ENCODE measurements at regions not wholly inside any gene's neighbourhood (a gene's known extent, or its start where the extent isn't known, plus 50 kb on each side); places are given as distances from the start of the nearest gene placed in this dataset.

DNA sequence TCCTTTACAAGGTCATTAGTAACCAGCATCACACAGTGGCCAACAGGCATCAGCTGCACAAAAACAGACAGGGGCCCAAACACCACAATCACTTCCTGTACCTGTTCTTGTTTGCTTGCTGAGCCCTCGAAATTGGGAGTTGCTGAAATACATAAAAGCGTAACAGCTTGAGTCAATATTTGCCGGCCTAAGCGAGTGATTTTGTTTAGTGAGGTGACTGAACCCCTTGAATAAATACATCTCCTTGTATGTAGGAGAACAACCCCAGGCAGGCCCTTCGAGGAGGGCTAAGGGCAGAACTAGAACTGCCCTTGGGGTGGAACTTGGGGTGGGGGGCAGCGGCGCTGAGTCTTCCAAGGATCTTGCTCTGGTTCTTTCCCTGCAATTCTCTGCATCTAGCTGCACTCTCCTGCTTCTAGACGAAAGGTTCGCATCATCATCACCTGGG is 502.5 kb downstream of the RASEF start:
- no peak for TF ChIP-seq CTCF (IDR thresholded peaks at IDR 0.05; ENCODE audit: low read depth, low read length)
- no peak overlapping the region for H3K4me3 ChIP-seq (ENCODE audit: low read depth, low read length)

DNA sequence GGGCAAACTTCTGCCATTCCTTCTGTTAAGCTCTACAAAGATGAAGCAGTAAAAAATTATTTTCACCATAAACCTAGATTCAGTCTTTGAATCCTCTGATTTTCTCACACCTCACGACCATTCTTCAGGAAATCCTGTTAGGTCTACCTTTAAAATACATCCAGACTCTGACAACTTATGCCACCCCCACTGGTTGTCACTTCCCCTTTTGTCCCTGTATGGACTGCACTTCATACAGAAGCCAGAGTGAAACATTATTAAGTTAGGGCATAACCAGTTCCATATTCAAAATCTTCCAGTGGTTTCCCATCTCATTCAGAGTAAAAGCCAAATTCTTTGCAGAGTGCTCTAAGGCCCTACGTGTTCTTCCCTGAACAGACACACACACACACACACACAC is 499.8 kb downstream of the RASEF start:
- no peak for TF ChIP-seq CTCF (IDR thresholded peaks at IDR 0.05; ENCODE audit: low read depth, low read length)

DNA sequence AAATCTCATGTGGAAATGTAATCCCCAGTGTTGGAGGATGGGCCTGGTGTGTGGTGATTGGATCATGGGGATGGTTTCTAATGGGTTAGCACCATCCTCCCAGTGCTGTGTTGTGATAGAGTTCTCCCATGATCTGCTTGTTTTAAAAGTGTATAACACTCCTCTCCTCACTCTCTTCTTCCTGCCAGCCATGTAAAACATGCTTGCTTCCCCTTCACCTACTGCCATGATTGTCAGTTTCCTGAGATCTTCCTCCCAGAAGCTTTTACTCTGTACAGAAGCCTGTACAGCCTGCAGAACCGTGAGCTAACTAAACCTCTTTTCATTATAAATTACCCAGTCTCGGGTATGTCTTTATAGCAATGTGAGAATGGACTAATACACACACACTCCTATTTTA is 499.1 kb downstream of the RASEF start:
- no peak for TF ChIP-seq CTCF (IDR thresholded peaks at IDR 0.05; ENCODE audit: low read depth, low read length)
- no peak overlapping the region for H3K4me3 ChIP-seq (ENCODE audit: low read depth, low read length)

More for the DNA sequence above, 499.8 kb downstream of the RASEF start:
- no peak overlapping the region for H3K4me3 ChIP-seq (ENCODE audit: low read depth, low read length)

DNA sequence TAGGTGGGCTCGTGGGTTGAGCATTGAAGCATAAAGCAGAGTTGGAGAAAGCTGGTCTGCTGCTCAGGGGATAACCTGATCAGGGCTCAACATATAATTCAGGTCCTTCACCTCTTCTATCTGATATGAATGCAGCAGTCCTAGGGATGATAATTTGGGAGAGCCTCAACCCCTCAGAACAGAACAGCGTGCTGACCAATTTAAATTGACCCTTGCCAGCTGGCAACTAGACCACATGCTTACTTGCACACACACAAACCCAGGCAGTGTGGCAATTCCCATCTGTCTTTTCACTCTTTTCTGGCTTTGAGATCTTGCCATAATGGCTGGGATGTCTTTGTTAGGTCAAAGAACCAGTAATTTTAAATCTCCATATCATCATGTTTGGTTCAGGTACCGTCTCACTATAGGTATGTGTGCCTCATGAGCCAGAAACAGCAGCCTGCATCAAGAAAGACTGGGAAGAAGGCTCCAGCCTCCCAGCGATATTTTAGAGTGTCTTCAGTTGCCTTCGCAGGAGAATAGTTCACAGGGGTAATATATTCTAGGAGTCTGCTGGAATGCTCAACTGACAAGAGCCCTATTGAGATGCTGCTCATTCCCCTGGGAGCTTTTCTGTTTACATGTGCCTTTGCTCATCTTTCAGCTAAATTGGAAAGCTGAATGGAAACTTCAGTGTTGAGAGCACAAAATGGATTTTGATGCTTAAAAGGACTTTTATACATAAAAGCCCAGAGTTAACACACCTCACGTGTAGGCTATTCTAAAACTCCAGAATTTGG is 497.6 kb downstream of the RASEF start:
- no peak for TF ChIP-seq CTCF (IDR thresholded peaks at IDR 0.05; ENCODE audit: low read depth, low read length)
- no peak overlapping the region for H3K4me3 ChIP-seq (ENCODE audit: low read depth, low read length)

DNA sequence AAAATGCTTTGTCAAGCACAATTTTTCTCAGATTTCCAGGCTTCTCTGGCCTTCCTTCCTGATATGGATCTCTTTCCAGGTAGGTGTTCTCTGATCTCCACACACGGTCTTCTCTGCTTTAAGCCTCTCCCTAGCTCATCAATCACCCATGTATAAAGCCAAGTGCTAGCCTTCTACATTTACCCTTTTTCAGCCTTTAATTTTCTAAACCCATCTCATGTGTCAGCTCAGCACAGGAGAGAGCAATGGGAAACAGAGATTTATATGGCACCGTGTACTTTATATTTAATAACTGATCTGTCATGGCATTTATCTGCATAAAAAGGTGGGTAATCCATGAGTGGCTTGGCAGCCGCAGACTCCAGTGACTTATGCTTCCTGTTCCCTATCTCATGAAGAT is 495.0 kb downstream of the RASEF start:
- no peak overlapping the region for H3K4me3 ChIP-seq (ENCODE audit: low read depth, low read length)
- no peak for TF ChIP-seq CTCF (IDR thresholded peaks at IDR 0.05; ENCODE audit: low read depth, low read length)

- no peak overlapping the region for H3K4me3 ChIP-seq (ENCODE audit: low read depth, low read length)
- TF ChIP-seq CTCF (IDR thresholded peaks at IDR 0.05; ENCODE audit: low read depth, low read length) = no peak
Observed at GRCh38 chr9:82570226-82570625, 492.7 kb downstream of the RASEF start.

DNA sequence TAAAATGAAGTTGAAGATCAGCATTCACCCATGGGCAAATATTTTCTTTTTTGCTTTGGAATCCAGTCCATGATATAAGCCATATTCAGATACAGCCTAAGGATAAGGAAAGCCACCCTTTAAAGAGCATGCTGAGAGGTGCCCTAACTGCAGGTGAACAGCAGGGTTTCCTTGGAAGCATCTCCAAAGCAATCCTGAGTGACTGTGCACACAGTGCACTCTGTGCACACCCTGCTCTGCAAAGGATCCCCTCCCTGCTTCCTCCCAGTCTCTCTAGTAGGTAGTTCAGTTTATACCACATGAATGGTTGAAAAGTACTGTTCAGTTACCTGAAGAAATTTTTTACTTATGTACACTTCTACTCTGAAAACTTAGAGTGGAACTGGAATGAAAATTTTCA is 491.4 kb downstream of the RASEF start:
- no peak overlapping the region for H3K4me3 ChIP-seq (ENCODE audit: low read depth, low read length)

More for the DNA sequence above, 491.4 kb downstream of the RASEF start:
- no peak for TF ChIP-seq CTCF (IDR thresholded peaks at IDR 0.05; ENCODE audit: low read depth, low read length)

All from WI38 (cell line).